ENCODE measurements at regions not wholly inside any gene's neighbourhood (a gene's known extent, or its start where the extent isn't known, plus 50 kb on each side); places are given as distances from the start of the nearest gene placed in this dataset.
"Not testable (repeated sequence)": the region's sequence is repeated elsewhere in the genome, so short reads cannot be mapped to it uniquely, and the experiment has no call there.

- ATAC-seq: no peak
- no peak for DNase-seq (ENCODE audit: missing footprints)
- intact Hi-C loops (cut with DNase I): no loop called here
Observed at GRCh38 chr13:66162470-66162869, 1067.7 kb downstream of the PCDH9 start.

DNA sequence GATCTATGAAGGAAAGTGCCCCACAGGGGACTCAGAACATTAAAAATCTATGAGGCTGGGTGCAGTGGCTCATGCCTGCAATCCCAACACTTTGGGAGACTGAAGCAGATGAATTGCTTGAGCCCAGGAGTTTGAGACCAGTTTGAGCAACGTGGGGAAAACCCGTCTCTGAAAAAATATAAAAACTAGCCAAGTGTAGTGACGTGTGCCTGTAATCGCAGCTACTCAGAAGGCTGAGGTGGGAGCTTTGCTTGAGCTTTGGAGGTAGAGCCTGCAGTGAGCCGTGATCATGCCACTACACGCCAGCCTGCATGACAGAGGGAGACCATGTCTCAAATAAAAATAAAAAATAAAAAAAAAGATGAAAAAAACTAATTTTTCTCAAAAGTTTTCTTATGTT is 1070.6 kb downstream of the PCDH9 start:
- DNase-seq (ENCODE audit: missing footprints) (peak; percentile 55), ATAC-seq (no peak)
- intact Hi-C loops (cut with DNase I): no loop called here

DNA sequence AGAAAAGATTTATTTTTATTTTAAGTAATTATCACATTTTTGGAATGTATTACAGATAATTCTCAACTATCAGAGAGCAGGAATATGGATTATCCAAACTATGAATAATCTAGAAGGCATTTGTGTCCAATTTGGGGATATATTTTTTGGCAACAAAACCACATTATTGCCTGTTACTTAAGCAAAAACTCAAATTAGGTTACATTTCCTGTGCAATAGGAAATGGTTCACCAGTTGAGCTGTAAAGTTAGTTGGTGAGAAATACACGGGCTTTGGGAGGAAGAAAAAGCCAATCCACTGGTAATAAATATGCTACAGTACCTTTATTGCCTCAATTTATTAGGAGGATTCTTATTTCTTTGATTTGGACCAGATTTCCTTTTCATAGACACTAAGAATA is 1075.2 kb downstream of the PCDH9 start:
- ATAC-seq (no peak), DNase-seq (ENCODE audit: missing footprints) (no peak)
- intact Hi-C loops (cut with DNase I): no loop called here

DNA sequence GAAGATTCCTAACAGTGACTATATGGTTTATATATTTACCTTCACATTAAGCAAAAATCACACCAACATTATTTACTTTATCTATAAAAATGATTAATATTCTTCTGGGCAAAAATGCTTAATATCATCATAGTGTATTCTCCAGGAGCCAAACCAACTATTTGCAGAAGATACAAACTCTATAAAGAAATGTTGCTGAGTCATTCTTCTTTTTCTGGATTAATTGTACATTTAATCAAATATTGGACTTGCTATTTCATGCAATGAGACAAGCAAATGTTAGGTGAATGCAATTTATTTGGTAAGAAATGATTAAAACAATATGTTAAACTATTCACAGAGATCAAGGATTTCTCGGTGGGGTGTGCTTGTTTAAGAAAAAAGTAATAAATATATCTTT is 1075.8 kb downstream of the PCDH9 start:
- DNase-seq (ENCODE audit: missing footprints) (no peak), ATAC-seq (no peak)
- intact Hi-C loops (cut with DNase I): no loop called here

GRCh38 chr13:66152596-66152995 is 1077.5 kb downstream of the PCDH9 start:
- intact Hi-C loops (cut with DNase I): no loop called here
- no peak for DNase-seq (ENCODE audit: missing footprints)
- no peak for ATAC-seq

GRCh38 chr13:66144357-66144756 is 1085.8 kb downstream of the PCDH9 start:
- ATAC-seq; intact Hi-C loops (cut with DNase I): not testable (repeated sequence)
- peak; percentile 62 for DNase-seq (ENCODE audit: missing footprints)

DNA sequence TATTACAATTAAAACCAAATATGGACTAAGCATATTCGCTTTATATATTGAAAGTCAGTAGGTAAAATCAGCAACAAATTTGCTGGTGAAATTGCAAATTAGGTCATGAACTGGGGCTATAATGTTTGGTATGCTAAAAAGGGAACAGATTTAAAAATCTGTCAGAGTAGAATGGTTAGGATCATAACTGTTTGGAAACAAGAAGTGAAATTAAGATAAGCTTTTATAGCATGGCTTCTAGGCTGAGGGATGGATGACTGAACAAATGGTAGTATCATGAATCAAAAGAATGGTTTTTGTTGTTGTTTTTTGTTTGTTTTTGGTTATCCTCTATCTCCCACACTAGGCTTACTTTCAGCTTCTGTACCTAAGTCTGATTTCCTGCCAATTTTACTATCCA is 1090.4 kb downstream of the PCDH9 start:
- intact Hi-C loops (cut with DNase I): no loop called here
- no peak for ATAC-seq
- DNase-seq (ENCODE audit: missing footprints): no peak

DNA sequence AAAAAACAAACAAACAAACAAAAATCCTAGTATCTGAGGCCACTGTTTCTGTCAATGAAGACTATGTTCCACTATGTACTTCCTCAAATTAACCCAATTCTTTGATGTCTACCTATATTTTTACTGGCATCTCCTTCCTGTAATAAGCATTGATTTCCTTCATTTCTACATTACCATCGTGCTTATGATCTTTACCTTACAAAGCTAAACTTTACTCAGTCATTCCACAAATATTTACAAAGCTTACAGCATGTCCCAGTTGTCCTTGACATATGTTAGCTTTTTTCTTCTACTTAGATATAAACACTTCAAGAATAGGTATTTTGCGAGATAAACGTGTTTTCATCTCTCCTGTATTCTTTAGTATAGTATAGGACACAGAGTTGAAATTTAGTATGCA is 1090.9 kb downstream of the PCDH9 start:
- DNase-seq (ENCODE audit: missing footprints): no peak
- intact Hi-C loops (cut with DNase I): no loop called here
- ATAC-seq: no peak

- no peak for ATAC-seq
- intact Hi-C loops (cut with DNase I): no loop called here
Observed at GRCh38 chr13:66138172-66138811, 1091.8 kb downstream of the PCDH9 start.

DNA sequence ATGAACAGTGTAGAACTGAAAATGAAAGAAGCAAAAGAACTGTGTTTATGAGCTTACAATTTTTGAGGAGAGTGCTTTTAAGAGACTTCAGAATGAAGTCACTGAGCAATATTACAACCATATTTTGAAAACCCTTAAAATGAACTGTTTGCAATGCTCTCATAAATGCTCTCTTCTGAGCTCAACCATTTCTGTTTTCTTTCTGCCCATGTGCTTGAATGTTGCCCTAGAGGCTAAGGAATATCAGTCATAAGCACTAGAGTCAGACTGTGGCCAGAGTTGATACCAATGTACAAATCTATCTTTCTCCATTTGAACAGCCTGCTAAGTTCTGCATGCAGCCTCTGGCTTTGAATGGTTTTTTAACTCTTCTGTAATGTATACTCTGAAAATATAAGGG is 1092.8 kb downstream of the PCDH9 start:
- no peak for ATAC-seq
- no peak for DNase-seq (ENCODE audit: missing footprints)
- intact Hi-C loops (cut with DNase I): no loop called here

More at GRCh38 chr13:66138172-66138811, 1091.8 kb downstream of the PCDH9 start:
- no peak for DNase-seq (ENCODE audit: missing footprints)

DNA sequence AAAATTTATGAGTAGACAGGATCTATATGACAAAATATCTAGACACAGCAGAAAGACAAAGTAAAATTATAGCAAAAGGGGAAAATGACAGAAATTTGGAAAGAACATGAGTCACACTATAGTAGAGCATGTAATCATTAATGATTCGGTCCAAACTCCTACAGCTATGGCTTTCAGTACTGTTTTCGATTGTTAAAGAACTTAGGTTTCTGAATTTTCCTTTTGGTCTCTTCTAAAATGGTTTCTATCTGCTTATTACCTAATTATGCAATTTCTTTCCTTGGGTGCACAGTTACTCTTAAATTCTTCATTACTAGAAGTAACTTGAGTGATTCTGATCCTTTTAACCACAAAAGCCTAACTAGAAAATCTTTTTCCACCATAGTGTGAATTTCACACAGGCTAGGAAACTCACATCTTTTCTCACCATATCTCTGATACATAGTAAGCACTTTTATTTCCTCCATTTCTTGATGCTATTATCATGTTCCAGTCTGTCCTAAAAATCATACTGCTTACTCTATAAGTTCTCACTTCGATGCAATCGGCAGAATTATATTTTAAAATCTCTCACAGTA is 1101.4 kb downstream of the PCDH9 start:
- ATAC-seq (no peak), DNase-seq (ENCODE audit: missing footprints) (no peak)
- intact Hi-C loops (cut with DNase I): no loop called here

DNA sequence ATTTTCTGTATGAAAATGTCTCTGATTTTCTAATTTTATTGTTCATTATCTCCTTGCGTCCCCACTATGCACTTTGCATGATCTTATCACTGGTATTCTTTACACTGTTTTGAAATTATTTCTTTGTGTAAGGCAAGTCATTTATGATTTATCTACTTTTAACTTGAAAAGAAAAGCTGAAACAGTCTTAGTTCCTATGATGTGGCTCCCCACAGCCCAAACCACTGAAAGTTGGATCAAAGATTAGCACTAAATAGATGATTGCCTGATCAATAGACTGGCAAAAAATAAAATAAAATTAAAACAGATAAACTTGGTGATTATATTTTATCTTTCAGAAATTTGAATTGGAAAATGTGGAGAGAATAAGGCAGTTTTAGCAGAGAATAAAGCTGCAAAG is 1101.9 kb downstream of the PCDH9 start:
- intact Hi-C loops (cut with DNase I): no loop called here
- DNase-seq (ENCODE audit: missing footprints) (no peak), ATAC-seq (no peak)

GRCh38 chr13:66117563-66117962 is 1112.6 kb downstream of the PCDH9 start:
- DNase-seq (ENCODE audit: missing footprints): no peak
- intact Hi-C loops (cut with DNase I): no loop called here
- ATAC-seq: no peak

DNA sequence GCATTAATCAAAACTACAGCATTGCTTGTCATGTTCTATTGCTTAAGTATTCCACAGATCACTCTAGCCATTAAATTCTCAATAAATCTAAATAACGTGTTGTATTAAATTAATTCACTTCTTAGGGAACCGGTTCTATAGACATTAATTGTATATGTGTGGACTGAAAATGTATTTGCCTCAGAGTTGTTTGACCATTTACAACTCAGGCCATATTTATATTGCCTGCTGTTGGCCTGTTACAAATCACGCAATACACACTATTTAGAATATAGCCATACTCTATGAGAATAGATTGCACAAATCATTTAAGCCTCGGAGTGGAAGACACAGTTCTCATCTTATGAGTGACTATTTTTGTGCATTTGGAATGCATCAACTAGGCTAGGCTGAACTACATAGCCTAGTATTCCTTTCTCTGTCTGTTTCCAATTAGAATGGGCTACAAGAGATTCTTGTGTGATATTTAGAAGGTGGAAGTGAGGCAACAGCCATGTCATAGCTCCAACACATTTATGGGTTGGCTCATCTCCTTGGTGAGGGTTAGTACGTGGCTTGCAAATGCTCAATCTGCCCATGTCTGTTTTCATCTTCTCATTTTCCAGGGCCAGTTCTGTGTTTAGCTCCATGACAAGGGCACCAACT is 1116.1 kb downstream of the PCDH9 start:
- ATAC-seq: no peak
- no peak for DNase-seq (ENCODE audit: missing footprints)
- intact Hi-C loops (cut with DNase I): no loop called here

DNA sequence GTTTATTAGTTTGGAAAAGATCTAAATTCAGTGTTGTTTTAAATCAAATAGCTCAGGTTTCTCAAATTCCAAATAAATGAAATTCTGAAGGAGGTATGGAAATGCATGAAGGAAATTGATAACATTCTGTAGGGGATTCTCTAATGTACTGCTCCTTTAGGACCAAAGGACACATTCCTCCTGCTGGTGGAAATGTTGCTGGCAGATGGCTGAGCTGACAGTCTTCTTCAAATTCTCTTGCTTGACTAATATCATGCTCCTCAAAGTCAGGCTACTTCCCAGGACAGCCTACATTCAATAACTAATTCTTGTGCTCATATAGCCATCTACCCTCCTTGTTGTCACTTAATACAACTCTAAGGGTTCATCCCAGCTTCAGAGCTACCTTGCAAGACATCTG is 1118.5 kb downstream of the PCDH9 start:
- no peak for ATAC-seq
- no peak for DNase-seq (ENCODE audit: missing footprints)
- intact Hi-C loops (cut with DNase I): no loop called here

DNA sequence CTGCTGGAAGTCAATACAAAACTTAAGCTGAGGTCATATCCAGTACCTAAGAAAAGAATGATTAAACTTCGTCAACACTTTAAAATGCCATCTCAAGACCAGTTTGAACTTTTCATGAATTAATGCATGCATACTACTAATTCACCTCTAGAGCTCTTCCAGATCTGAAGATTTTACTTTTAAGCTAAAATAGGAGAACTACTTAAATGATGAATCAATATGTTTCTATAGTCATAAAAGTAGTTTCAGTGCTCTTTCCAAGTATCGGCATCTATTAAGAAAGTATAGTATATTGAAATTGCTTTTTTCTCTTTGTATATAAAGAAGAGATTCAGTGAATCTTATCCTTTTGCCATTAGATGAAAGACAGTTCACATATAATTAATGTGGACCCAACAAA is 1123.9 kb downstream of the PCDH9 start:
- intact Hi-C loops (cut with DNase I): no loop called here

GRCh38 chr13:66102864-66103263 is 1127.3 kb downstream of the PCDH9 start:
- intact Hi-C loops (cut with DNase I): no loop called here
- ATAC-seq (no peak), DNase-seq (ENCODE audit: missing footprints) (no peak)

More for the DNA sequence above, 1123.9 kb downstream of the PCDH9 start:
- ATAC-seq: no peak
- DNase-seq (ENCODE audit: missing footprints): no peak

DNA sequence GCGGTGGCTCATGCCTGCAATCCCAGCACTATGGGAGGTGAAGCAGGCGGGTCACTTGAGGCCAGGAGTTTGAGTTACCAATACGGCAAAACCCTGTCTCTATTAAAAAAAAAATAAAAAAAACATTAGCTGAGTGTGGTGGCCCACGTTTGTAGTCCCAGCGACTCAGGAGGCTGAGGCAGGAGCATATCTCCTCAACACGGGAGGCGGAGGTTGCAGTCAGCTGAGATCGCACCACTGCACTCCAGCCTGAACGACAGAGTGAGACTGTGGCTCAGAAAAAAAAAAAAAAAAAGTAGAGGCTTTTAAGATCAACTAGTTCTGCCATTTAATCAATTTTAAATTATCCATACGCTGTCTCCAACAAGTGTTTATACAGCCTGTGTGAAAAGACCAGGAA is 1130.3 kb downstream of the PCDH9 start:
- DNase-seq (ENCODE audit: missing footprints): no peak
- intact Hi-C loops (cut with DNase I): no loop called here
- ATAC-seq: no peak

DNA sequence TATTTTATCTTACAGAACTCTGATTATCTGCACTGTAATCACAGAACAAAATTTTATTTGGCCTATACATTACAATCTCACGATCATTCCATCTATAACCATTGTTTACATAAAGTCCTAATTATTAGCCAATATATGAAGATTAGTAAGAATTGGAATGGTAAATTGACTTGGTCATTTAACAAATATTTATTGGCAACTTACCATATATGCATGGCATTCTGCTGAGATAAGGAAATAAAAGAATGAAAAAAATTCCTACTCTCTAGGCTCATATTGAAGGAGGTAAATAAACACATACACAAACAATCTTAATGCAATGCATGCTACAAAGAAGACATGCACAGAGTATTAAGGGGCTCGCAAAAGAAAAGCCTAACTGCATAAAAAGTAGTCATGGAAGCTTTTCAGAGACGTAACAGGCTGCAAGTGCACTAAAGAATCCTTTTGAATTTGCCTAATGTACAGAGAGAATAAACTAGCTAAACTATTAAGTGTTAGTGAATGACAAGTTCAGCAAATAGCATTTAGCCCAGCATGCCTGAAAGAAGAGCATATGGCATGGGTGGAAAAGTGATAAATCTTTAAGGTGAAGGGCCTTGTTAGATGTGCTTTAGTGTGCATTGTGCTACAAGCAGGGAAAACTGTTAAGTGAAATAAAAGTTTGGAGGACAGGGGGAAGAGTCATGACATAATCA is 1131.1 kb downstream of the PCDH9 start:
- DNase-seq (ENCODE audit: missing footprints) (no peak), ATAC-seq (no peak)
- intact Hi-C loops (cut with DNase I): no loop called here

DNA sequence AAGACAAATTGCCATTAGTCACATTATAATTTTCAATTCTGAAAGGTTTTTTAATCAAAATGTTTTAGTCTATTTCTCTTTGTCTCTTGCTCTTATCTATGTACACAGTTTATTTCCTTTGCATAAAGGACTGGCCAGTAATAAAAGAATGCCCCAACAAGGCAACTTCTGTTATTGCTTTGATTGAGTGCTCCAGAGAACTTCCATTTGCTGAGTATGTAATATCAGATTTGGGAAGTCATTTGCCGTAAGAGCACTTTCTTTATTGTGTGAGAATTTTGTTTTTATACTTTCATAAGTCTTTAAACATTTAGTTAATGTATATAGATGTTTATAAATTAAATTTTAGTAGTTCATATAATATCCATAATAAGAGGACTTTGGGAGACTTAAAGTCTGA is 1140.4 kb downstream of the PCDH9 start:
- DNase-seq (ENCODE audit: missing footprints): no peak
- ATAC-seq: no peak
- intact Hi-C loops (cut with DNase I): no loop called here

Data from Right ventricle myocardium inferior (tissue), 1 donor.